ENCODE measurements at regions not wholly inside any gene's neighbourhood (a gene's known extent, or its start where the extent isn't known, plus 50 kb on each side); places are given as distances from the start of the nearest gene placed in this dataset.
"Not testable (repeated sequence)": the region's sequence is repeated elsewhere in the genome, so short reads cannot be mapped to it uniquely, and the experiment has no call there.

GRCh38 chr6:137545073-137545472 is 50.9 kb upstream of the OLIG3 start:
- Histone ChIP-seq H3K27me3 (ENCODE audit: control insufficient read depth, insufficient read depth, low read length) (no peaks in the 10 kb centered on the region), H3K4me1 (ENCODE audit: control insufficient read depth, insufficient read depth, low read length) (peaks cover 2% of the 10 kb centered on the region; the same call in 1 of the 2 replicates)
- no CpG with 5 or more reads among the region's 4 CpGs for WGBS (ENCODE audit: insufficient coverage, insufficient read length)

GRCh38 chr6:137547186-137547585 is 53.0 kb upstream of the OLIG3 start:
- peaks cover 4% of the 10 kb centered on the region; the same call in 1 of the 2 replicates for H3K4me1 ChIP-seq (ENCODE audit: control insufficient read depth, insufficient read depth, low read length)
- H3K27ac ChIP-seq (ENCODE audit: low read length): no peak overlapping the region
- no peaks in the 10 kb centered on the region for H3K27me3 ChIP-seq (ENCODE audit: control insufficient read depth, insufficient read depth, low read length)
- WGBS (ENCODE audit: insufficient coverage, insufficient read length): no CpG with 5 or more reads among the region's 1 CpG
- no peak overlapping the region for H3K4me3 ChIP-seq (ENCODE audit: low read length)
- DNase-seq (ENCODE audit: low read depth, low spot score): no peak
- no peaks in the 10 kb centered on the region for H3K36me3 ChIP-seq (ENCODE audit: control insufficient read depth, insufficient read depth, low read length)
- H3K9me3 ChIP-seq (ENCODE audit: control insufficient read depth, insufficient read depth, low read length): no peaks in the 10 kb centered on the region

More at GRCh38 chr6:137545073-137545472, 50.9 kb upstream of the OLIG3 start:
- no peak for DNase-seq (ENCODE audit: low read depth, low spot score)
- Histone ChIP-seq H3K4me3 (ENCODE audit: low read length) (no peak overlapping the region), H3K27ac (ENCODE audit: low read length) (no peak overlapping the region), H3K9me3 (ENCODE audit: control insufficient read depth, insufficient read depth, low read length) (no peaks in the 10 kb centered on the region), H3K36me3 (ENCODE audit: control insufficient read depth, insufficient read depth, low read length) (no peaks in the 10 kb centered on the region)

GRCh38 chr6:137547601-137548000 is 53.4 kb upstream of the OLIG3 start:
- no peaks in the 10 kb centered on the region for H3K36me3 ChIP-seq (ENCODE audit: control insufficient read depth, insufficient read depth, low read length)
- WGBS (ENCODE audit: insufficient coverage, insufficient read length): no CpG with 5 or more reads among the region's 1 CpG
- 0 out of 2 replicates have a peak, but pooled peaks cover 3% of the 10 kb centered on the region for H3K4me1 ChIP-seq (ENCODE audit: control insufficient read depth, insufficient read depth, low read length)
- no peak for DNase-seq (ENCODE audit: low read depth, low spot score)
- H3K27ac ChIP-seq (ENCODE audit: low read length): no peak overlapping the region
- no peak overlapping the region for H3K4me3 ChIP-seq (ENCODE audit: low read length)
- no peaks in the 10 kb centered on the region for H3K27me3 ChIP-seq (ENCODE audit: control insufficient read depth, insufficient read depth, low read length)
- no peaks in the 10 kb centered on the region for H3K9me3 ChIP-seq (ENCODE audit: control insufficient read depth, insufficient read depth, low read length)

GRCh38 chr6:137549106-137549505 is 54.9 kb upstream of the OLIG3 start:
- no peak overlapping the region for H3K27ac ChIP-seq (ENCODE audit: low read length)
- no peak overlapping the region for H3K4me3 ChIP-seq (ENCODE audit: low read length)
- H3K4me1 ChIP-seq (ENCODE audit: control insufficient read depth, insufficient read depth, low read length): 0 out of 2 replicates have a peak, but pooled peaks cover 3% of the 10 kb centered on the region
- DNase-seq (ENCODE audit: low read depth, low spot score): no peak
- H3K36me3 ChIP-seq (ENCODE audit: control insufficient read depth, insufficient read depth, low read length): no peaks in the 10 kb centered on the region
- no peaks in the 10 kb centered on the region for H3K27me3 ChIP-seq (ENCODE audit: control insufficient read depth, insufficient read depth, low read length)
- WGBS (ENCODE audit: insufficient coverage, insufficient read length): no CpG with 5 or more reads among the region's 2 CpGs
- H3K9me3 ChIP-seq (ENCODE audit: control insufficient read depth, insufficient read depth, low read length): no peaks in the 10 kb centered on the region

- Histone ChIP-seq H3K4me3 (ENCODE audit: low read length) (no peak overlapping the region), H3K4me1 (ENCODE audit: control insufficient read depth, insufficient read depth, low read length) (0 out of 2 replicates have a peak, but pooled peaks cover 3% of the 10 kb centered on the region), H3K36me3 (ENCODE audit: control insufficient read depth, insufficient read depth, low read length) (no peaks in the 10 kb centered on the region), H3K27ac (ENCODE audit: low read length) (no peak overlapping the region), H3K27me3 (ENCODE audit: control insufficient read depth, insufficient read depth, low read length) (no peaks in the 10 kb centered on the region), H3K9me3 (ENCODE audit: control insufficient read depth, insufficient read depth, low read length) (no peaks in the 10 kb centered on the region)
- no peak for DNase-seq (ENCODE audit: low read depth, low spot score)
- no CpG with 5 or more reads among the region's 4 CpGs for WGBS (ENCODE audit: insufficient coverage, insufficient read length)
Observed at GRCh38 chr6:137550535-137550934, 56.3 kb upstream of the OLIG3 start.

- Histone ChIP-seq H3K9me3 (ENCODE audit: control insufficient read depth, insufficient read depth, low read length) (no peaks in the 10 kb centered on the region), H3K4me3 (ENCODE audit: low read length) (no peak overlapping the region), H3K27me3 (ENCODE audit: control insufficient read depth, insufficient read depth, low read length) (no peaks in the 10 kb centered on the region), H3K4me1 (ENCODE audit: control insufficient read depth, insufficient read depth, low read length) (0 out of 2 replicates have a peak, but pooled peaks cover 3% of the 10 kb centered on the region), H3K27ac (ENCODE audit: low read length) (no peak overlapping the region), H3K36me3 (ENCODE audit: control insufficient read depth, insufficient read depth, low read length) (no peaks in the 10 kb centered on the region)
- WGBS (ENCODE audit: insufficient coverage, insufficient read length): no CpG with 5 or more reads among the region's 1 CpG
- DNase-seq (ENCODE audit: low read depth, low spot score): no peak
Observed at GRCh38 chr6:137552146-137552545, 58.0 kb upstream of the OLIG3 start.

- Histone ChIP-seq H3K27ac (ENCODE audit: low read length) (no peak overlapping the region), H3K27me3 (ENCODE audit: control insufficient read depth, insufficient read depth, low read length) (no peaks in the 10 kb centered on the region), H3K4me3 (ENCODE audit: low read length) (no peak overlapping the region), H3K9me3 (ENCODE audit: control insufficient read depth, insufficient read depth, low read length) (no peaks in the 10 kb centered on the region), H3K36me3 (ENCODE audit: control insufficient read depth, insufficient read depth, low read length) (no peaks in the 10 kb centered on the region), H3K4me1 (ENCODE audit: control insufficient read depth, insufficient read depth, low read length) (0 out of 2 replicates have a peak, but pooled peaks cover 3% of the 10 kb centered on the region)
- no peak for DNase-seq (ENCODE audit: low read depth, low spot score)
- no CpG with 5 or more reads among the region's 2 CpGs for WGBS (ENCODE audit: insufficient coverage, insufficient read length)
Observed at GRCh38 chr6:137552809-137553208, 58.6 kb upstream of the OLIG3 start.

- H3K9me3 ChIP-seq (ENCODE audit: control insufficient read depth, insufficient read depth, low read length); H3K4me3 ChIP-seq (ENCODE audit: low read length); H3K27me3 ChIP-seq (ENCODE audit: control insufficient read depth, insufficient read depth, low read length); H3K4me1 ChIP-seq (ENCODE audit: control insufficient read depth, insufficient read depth, low read length); H3K27ac ChIP-seq (ENCODE audit: low read length); H3K36me3 ChIP-seq (ENCODE audit: control insufficient read depth, insufficient read depth, low read length); DNase-seq (ENCODE audit: low read depth, low spot score): not testable (repeated sequence)
- no CpG with 5 or more reads among the region's 3 CpGs for WGBS (ENCODE audit: insufficient coverage, insufficient read length)
Observed at GRCh38 chr6:137559521-137560183, 65.5 kb upstream of the OLIG3 start.

- H3K27ac ChIP-seq (ENCODE audit: low read length): no peak overlapping the region
- no peak for DNase-seq (ENCODE audit: low read depth, low spot score)
- H3K4me3 ChIP-seq (ENCODE audit: low read length): no peak overlapping the region
- no peaks in the 10 kb centered on the region for H3K27me3 ChIP-seq (ENCODE audit: control insufficient read depth, insufficient read depth, low read length)
- WGBS (ENCODE audit: insufficient coverage, insufficient read length): no CpG with 5 or more reads among the region's 1 CpG
- H3K36me3 ChIP-seq (ENCODE audit: control insufficient read depth, insufficient read depth, low read length): no peaks in the 10 kb centered on the region
- no peaks in the 10 kb centered on the region for H3K4me1 ChIP-seq (ENCODE audit: control insufficient read depth, insufficient read depth, low read length)
- H3K9me3 ChIP-seq (ENCODE audit: control insufficient read depth, insufficient read depth, low read length): no peaks in the 10 kb centered on the region
Observed at GRCh38 chr6:137560184-137560563, 66.0 kb upstream of the OLIG3 start.

GRCh38 chr6:137568067-137568466 is 73.9 kb upstream of the OLIG3 start:
- no peaks in the 10 kb centered on the region for H3K27me3 ChIP-seq (ENCODE audit: control insufficient read depth, insufficient read depth, low read length)

GRCh38 chr6:137570393-137570792 is 76.2 kb upstream of the OLIG3 start:
- Histone ChIP-seq H3K27ac (ENCODE audit: low read length) (no peak overlapping the region), H3K36me3 (ENCODE audit: control insufficient read depth, insufficient read depth, low read length) (no peaks in the 10 kb centered on the region), H3K9me3 (ENCODE audit: control insufficient read depth, insufficient read depth, low read length) (no peaks in the 10 kb centered on the region), H3K27me3 (ENCODE audit: control insufficient read depth, insufficient read depth, low read length) (no peaks in the 10 kb centered on the region), H3K4me3 (ENCODE audit: low read length) (no peak overlapping the region), H3K4me1 (ENCODE audit: control insufficient read depth, insufficient read depth, low read length) (no peaks in the 10 kb centered on the region)
- DNase-seq (ENCODE audit: low read depth, low spot score): no peak
- no CpG with 5 or more reads among the region's 8 CpGs for WGBS (ENCODE audit: insufficient coverage, insufficient read length)

More at GRCh38 chr6:137568067-137568466, 73.9 kb upstream of the OLIG3 start:
- Histone ChIP-seq H3K36me3 (ENCODE audit: control insufficient read depth, insufficient read depth, low read length) (no peaks in the 10 kb centered on the region), H3K27ac (ENCODE audit: low read length) (no peak overlapping the region), H3K4me3 (ENCODE audit: low read length) (no peak overlapping the region), H3K9me3 (ENCODE audit: control insufficient read depth, insufficient read depth, low read length) (no peaks in the 10 kb centered on the region), H3K4me1 (ENCODE audit: control insufficient read depth, insufficient read depth, low read length) (no peaks in the 10 kb centered on the region)
- no peak for DNase-seq (ENCODE audit: low read depth, low spot score)
- no CpG with 5 or more reads among the region's 1 CpG for WGBS (ENCODE audit: insufficient coverage, insufficient read length)

All from iPS DF 6.9 (cell line).